GM04503 (cell line): ENCODE measurements at regions not wholly inside any gene's neighbourhood (a gene's known extent, or its start where the extent isn't known, plus 50 kb on each side); places are given as distances from the start of the nearest gene placed in this dataset.
A peak's percentile ranks its signal among the peaks of the same experiment; 100 is the strongest.

Experiments
- DNase-seq: peaks from one replicate; pipeline ENCODE4 v3.0.0-alpha.2; 2012; ENCODE audit warnings: low read depth

DNA sequence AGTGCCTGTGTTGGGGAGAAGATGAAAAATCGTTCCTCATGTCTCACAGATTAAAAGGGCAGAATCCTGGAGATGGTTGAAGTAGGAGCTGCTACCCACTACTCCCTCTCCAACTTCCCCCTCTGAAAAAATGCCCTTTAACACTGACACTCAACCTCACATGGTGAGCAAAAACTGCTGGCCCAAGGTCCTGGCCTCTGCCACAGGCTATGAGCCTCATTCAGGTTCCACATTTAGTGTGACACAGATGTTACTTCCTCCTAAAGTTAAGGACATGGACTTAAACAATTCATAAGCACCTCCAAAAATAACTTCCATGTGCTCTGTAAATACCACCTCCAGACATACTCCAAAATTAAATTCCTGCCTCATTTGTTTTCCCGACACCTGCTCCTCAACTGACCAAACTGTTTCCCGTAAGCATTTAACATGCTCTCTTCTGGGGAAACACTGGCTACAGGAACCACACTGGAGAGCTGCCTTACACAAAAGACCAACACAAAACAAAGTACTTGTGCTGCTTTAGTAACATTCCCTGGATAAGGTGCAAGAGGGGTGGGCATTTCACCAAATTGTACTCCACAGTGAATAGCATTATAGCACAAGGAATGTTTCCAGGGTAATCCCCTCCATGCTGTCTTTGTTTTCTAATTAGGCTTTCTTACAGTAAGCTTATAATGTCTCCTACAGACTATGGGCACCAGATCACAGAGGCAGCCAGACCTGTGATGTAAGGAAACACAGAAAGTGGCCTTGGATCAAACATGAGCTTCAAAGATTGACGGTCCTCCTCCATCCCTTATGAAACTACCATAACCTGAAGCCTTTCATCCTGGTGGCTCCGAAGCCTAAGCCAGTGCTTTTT, 57.0 kb downstream of the PHLDA1 start:
- no peak for DNase-seq

- no peak for DNase-seq
Measured at GRCh38 chr12:75971253-75971652, 60.3 kb downstream of the PHLDA1 start.

DNA sequence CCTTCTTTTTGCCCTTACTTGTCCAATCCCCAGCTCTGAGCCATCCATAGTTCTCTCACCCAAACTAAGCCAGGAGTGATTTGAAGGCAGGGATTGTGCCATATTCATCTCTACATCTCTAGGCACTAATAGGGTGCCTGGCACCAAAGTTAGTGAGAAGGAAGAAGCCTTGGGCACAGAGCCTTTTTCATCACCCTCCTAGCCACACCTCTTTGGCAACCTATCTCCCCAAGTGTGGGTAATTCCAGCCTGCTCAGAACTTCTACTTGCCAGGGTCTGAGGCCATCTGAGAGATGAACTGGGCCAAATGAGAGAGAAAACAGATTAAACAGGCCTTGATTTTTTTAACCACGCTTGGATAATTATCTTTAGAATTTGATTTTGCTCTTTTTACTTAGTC, 61.3 kb downstream of the PHLDA1 start:
- no peak for DNase-seq

DNA sequence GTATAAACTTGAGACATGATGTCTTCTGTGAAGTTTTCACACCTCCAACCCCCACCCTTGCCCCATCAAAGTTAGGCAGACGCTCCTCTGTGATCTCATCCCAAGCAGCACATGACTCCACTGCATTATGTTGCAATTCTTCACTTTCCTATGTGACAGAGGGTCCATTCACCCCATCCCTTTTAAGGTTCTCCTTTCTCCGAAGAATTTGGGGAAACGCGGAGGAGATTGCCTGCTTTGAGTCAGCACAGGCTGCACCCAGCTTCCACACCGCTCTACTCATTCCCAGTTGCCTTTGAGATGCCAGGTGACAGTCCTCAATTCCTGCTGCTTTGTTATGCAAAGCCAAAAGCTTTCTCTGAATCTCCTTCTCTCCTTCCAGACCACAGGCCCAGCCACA, 61.8 kb downstream of the PHLDA1 start:
- no peak for DNase-seq

DNA sequence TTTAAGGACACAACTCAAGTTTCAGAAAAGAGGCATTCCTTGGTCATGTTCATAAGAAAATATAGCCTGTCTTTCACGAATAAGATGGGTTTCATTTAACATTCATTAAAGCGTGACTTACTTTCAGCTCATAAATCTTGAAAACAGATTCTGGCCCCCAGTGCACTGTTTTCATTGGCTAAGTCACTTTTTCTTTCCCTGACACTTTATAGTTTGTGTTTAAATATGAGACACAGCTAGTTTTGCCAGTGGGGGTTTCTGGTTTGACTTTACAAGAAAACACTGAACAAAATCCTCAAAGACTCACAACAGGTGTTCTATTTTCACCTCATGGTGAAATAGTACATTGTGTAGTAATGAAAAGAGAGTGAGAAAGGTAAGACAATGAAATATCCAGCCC, 65.9 kb downstream of the PHLDA1 start:
- DNase-seq = no peak

- no peak for DNase-seq
Measured at GRCh38 chr12:75964150-75964549, 67.4 kb downstream of the PHLDA1 start.

- DNase-seq = no peak
Measured at GRCh38 chr12:75961878-75962277, 69.7 kb downstream of the PHLDA1 start.

- no peak for DNase-seq
Measured at GRCh38 chr12:75960954-75961661, 70.5 kb downstream of the PHLDA1 start.

GRCh38 chr12:75960086-75960910, 71.3 kb downstream of the PHLDA1 start:
- no peak for DNase-seq

GRCh38 chr12:75959506-75959905, 72.1 kb downstream of the PHLDA1 start:
- DNase-seq = no peak

DNA sequence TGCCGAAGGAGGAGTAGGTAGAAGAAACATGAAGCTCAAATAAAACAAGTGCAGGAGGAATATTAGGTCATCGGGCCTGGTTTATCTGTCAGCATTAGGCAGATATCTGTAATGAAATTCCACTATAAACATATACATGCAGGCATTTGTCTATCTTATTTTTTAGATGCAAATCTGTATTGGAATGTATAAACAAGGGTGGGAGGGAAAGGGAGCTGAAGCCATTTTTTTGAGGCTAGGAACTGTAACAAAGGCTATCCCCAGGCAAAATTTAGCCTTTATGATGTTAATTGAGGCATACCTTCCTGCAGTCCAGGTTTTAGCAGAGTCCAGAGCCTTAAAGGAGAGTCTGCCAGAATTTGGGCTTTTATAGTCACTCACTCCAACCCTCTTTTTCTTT, 72.5 kb downstream of the PHLDA1 start:
- DNase-seq = no peak

DNA sequence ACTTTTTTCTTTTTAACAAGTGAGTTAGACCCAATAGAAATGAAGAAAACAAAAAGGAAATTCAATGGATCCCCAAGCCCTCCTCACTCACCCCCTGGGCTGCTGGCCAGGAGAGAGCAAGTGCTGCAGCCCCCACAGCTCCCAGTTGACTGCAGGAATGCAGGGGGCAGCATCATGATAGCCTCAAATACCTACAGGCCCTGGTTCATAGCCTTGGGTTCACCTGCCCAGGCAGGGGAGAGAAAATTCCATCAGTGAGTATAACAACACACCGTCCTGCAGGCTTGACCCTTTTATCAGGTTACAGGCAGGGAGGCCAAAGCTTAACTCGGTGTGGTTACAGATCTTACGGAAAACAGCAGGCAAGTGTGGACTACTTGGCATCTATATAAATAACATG, 76.3 kb downstream of the PHLDA1 start:
- DNase-seq = no peak

DNA sequence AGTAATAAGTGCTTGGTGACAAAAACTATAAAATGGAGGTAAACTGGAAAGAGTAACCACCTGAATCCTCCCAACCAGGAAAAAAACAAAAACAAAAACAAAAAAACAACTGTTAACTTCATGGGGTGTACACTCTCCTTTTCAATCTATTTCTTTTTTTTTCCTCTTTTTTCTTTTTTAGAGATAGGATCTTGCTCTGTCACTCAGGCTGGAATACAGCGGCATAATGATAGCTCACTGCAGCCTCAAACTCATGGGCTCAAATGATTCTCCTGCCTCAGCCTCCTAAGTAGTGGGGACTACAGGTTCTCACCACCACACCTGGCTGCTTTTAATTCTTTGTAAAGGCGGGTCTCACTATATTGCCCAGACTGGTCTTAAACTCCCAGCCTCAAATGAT, 76.8 kb downstream of the PHLDA1 start:
- no peak for DNase-seq

DNA sequence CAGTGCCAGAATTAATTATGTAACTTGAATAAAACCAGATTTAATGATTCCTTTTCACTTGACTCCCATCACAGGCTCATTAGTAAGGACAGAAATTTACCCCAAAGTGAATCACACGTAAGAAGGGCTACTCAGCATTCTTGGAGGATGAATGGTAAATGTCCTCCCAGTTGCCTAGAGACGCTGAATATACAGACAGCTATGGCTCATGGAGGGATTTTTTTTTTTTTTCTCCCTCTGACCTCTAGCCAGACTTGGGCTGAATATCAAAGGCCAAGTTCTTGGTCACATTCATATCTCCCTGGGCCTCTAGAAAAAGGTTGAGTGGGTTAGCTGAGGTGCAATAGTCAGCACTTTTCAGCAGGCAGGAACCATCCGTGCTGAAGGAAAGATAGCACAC, 77.5 kb downstream of the PHLDA1 start:
- peak; percentile 99 for DNase-seq

- peak; percentile 93 for DNase-seq
Measured at GRCh38 chr12:75953312-75953906, 78.2 kb downstream of the PHLDA1 start.

DNA sequence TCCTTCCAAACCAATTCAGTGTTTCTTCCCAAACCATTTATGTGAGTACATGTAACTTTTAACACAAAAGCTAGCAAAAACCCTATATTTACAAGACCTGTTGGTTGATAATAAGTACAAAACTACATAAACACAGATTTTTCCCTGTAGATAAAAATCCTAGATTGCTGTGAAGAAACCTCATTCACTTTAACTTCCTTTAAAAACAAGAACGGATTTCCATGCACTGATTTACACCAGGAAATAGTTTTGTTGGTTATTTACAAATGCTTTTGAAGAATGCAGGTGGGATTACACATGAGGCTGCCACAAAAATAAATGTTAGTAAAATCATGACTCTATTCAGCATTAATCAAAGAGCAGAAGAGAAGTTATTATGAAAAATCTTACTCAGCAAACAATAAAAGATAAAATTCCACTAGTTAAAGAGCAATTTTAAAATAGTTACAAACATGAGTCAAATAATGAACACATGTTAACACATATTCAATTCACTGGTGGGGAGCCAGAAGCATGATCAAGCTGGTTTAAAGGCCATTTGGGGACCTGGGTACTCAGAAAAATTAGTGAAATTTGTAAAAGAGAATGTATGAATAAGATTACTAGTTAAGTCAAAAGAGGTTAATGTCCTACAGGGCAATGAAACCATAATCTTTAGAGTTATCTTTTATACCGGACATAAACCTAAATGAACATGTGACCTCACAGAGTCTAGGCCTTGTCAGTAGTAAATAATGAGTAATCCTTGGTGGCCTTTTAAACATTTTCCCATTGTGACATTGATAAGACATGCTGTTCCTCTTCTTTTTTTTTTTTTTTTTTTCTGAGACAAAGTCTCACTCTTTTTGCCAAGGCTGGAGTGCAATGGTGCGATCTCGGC, 79.9 kb downstream of the PHLDA1 start:
- no peak for DNase-seq

GRCh38 chr12:75947156-75947723, 84.3 kb downstream of the PHLDA1 start:
- DNase-seq = no peak

GRCh38 chr12:75945581-75945980, 86.0 kb downstream of the PHLDA1 start:
- no peak for DNase-seq

GRCh38 chr12:75944905-75945432, 86.6 kb downstream of the PHLDA1 start:
- DNase-seq = no peak

DNA sequence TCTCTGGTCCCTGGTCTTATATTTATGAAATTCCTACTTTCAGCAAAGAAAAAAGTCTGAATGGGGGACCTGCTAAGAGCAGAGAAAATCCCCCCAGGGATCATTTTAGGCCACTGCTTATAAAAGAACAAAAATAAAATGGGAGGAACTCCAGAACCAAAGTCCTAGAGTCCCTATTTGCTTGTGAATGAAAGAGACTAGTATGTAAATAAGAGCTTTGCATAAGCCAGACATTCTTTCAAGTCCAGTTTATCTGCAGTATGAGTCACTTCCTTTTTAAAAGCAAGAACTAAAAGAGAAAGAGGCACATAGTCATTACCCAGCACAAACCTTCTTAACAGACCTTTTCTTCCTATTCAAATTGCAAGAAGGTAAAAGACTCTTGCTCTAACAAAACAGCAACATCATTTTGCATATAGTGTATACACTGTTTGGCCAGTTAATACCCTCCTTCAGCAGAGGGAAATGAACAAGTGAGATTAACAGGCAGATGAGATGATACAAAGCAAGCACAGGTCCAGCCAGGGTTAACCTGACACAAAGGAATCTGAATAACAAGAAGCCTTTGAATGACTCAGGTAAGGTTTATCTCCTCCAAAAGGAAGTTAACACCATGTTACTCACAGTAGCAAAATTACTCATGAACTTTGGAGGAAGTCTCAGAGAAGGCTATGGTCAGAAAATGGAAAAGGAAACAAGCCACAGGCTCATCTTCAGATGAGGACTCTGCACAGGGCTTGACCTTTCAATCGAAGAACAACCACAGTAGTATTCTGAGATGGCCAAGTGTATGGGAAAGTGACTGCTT, 87.3 kb downstream of the PHLDA1 start:
- DNase-seq = peak; percentile 75
